Omental fat pad (tissue), 3 donors: ENCODE measurements at regions not wholly inside any gene's neighbourhood (a gene's known extent, or its start where the extent isn't known, plus 50 kb on each side); places are given as distances from the start of the nearest gene placed in this dataset.
A peak's percentile ranks its signal among the peaks of the same experiment; 100 is the strongest.

Experiments used
- ATAC-seq: fragments of 150-250 bp; one replicate; pipeline ENCODE4 v1.9.1; 2016; ENCODE audit warnings: mild to moderate bottlenecking, moderate library complexity; ENCODE audit not compliant: low FRiP score
- DNase-seq: peaks from one replicate; pipeline ENCODE4 v3.0.0-alpha.2; 2019; ENCODE audit warnings: low spot score
- CTCF ChIP-seq, 3 donors: fragments of 450-650 bp; IDR thresholded peaks; one replicate each; pipeline ENCODE4 v1.5.1; 2016 to 2017; ENCODE audit warnings: antibody characterized with exemption in 3 of 3, mild to moderate bottlenecking in 3 of 3, moderate library complexity in 2 of 3

- no peak for DNase-seq
- ATAC-seq: no peak
Observed at GRCh38 chr3:105958237-105959000, 89.6 kb upstream of the CBLB start.

GRCh38 chr3:105959851-105960250 lies 91.0 kb upstream of the CBLB start:
- peak; percentile 44 for ATAC-seq
- TF ChIP-seq CTCF (IDR thresholded peaks at IDR 0.05): no peak

More at GRCh38 chr3:105958237-105959000, 89.6 kb upstream of the CBLB start:
- no peak for TF ChIP-seq CTCF (IDR thresholded peaks at IDR 0.05)

GRCh38 chr3:105960381-105960780 lies 91.6 kb upstream of the CBLB start:
- TF ChIP-seq CTCF (IDR thresholded peaks at IDR 0.05): no peak
- ATAC-seq (peak; percentile 22), DNase-seq (no peak)

More at GRCh38 chr3:105959851-105960250, 91.0 kb upstream of the CBLB start:
- no peak for DNase-seq

- no peak for DNase-seq
- TF ChIP-seq CTCF (IDR thresholded peaks at IDR 0.05): no peak
- no peak for ATAC-seq
Observed at GRCh38 chr3:105963161-105963560, 94.3 kb upstream of the CBLB start.

GRCh38 chr3:105965384-105965783 lies 96.6 kb upstream of the CBLB start:
- DNase-seq: no peak
- ATAC-seq: peak; percentile 87
- no peak for TF ChIP-seq CTCF (IDR thresholded peaks at IDR 0.05)

GRCh38 chr3:105967117-105967516 lies 98.3 kb upstream of the CBLB start:
- no peak for ATAC-seq
- DNase-seq: no peak
- no peak for TF ChIP-seq CTCF (IDR thresholded peaks at IDR 0.05)

- TF ChIP-seq CTCF (IDR thresholded peaks at IDR 0.05): no peak
- no peak for DNase-seq
- peak; percentile 58 for ATAC-seq
Observed at GRCh38 chr3:105970283-105970682, 101.5 kb upstream of the CBLB start.
